ENCODE measurements at regions not wholly inside any gene's neighbourhood (a gene's known extent, or its start where the extent isn't known, plus 50 kb on each side); places are given as distances from the start of the nearest gene placed in this dataset.
"Not testable (repeated sequence)": the region's sequence is repeated elsewhere in the genome, so short reads cannot be mapped to it uniquely, and the experiment has no call there.

DNA sequence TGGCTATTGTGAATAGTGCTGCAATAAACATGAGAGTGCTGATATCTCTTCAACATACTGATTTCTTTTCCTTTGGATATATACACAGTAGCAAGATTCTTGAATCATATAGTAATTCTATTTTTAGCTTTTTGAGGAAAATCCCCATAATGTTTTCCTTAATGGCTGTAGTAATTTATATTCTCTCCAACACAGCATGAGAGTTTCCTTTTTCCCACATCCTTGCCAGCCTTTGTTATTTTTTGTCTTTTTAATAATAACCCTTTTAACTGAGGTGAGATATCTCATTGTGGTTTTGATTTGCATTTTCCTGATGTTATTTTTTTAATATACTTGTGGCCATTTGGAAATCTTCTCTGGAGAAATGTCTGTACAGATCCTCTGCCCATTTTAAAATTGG, 132.6 kb downstream of the PRL start:
- no peak for DNase-seq

DNA sequence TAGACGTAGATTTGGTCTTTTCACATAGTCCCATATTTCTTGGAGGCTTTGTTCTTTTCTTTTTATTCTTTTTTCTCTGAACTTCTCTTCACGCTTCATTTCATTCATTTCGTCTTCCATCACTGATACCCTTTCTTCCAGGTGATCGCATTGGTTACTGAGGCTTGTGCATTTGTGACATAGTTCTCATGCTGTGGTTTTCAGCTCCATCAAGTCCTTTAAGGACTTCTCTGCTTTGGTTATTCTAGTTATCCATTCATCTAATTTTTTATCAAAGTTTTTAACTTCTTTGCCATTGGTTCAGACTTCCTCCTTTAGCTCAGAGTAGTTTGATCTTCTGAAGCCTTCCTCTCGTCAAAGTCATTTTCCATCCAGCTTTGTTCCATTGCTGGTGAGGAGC, 125.8 kb downstream of the PRL start:
- not testable (repeated sequence) for DNase-seq

DNA sequence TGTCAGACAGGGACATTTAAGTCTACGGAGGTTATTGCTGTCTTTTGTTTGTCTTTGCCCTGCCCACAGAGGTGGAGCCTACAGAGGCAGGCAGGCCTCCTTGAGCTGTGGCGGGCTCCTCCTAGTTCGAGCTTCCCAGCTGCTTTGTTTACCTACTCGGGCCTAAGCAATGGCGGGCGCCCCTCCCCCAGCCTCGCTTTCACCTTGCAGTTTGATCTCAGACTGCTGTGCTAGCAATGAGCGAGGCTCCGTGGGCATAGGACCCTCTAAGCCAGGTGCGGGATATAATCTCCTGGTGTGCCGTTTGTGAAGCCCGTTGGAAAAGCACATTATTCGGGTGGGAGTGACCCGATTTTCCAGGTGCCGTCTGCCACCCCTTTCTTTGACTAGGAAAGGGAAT, 125.0 kb downstream of the PRL start:
- not testable (repeated sequence) for DNase-seq

GRCh38 chr6:22173311-22173710, 123.5 kb downstream of the PRL start:
- no peak for DNase-seq

DNA sequence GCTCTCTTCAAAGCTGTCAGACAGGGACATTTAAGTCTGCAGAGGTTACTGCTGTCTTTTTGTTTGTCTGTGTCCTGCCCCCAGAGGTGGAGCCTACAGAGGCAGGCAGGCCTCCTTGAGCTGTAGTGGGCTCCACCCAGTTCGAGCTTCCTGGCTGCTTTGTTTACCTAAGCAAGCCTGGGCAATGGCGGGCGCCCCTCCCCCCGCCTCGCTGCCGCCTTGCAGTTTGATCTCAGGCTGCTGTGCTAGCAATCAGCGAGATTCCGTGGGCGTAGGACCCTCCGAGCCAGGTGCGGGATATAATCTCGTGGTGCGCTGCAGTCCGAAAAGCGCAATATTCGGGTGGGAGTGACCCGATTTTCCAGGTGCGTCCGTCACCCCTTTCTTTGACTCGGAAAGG, 116.6 kb downstream of the PRL start:
- DNase-seq, result not testable (repeated sequence)

GRCh38 chr6:22184371-22184770, 112.5 kb downstream of the PRL start:
- no peak for DNase-seq

GRCh38 chr6:22189946-22190345, 106.9 kb downstream of the PRL start:
- no peak for DNase-seq

GRCh38 chr6:22194188-22194921, 102.5 kb downstream of the PRL start:
- DNase-seq, result no peak

GRCh38 chr6:22199771-22200170, 97.1 kb downstream of the PRL start:
- DNase-seq, result no peak

DNA sequence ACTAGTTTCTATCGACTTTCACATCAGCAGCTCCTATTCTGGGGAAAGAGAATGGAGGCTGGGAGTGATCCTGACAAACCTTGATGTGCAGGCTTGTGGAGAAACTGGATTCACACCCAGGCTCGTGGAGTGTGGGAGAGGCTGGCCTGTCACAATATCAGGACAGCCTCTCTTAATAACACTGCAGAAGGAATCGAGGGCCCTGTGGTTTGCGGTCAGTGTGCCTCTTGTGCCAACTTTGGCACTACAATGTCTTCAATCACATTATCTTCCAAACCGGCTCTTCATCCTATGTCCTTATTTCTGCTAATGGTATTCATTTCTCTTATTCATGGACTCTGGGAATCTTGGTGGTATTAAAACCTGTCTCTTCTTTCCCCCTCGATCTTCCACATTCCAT, 92.7 kb downstream of the PRL start:
- DNase-seq, result no peak

GRCh38 chr6:22205266-22205665, 91.6 kb downstream of the PRL start:
- DNase-seq, result no peak

DNA sequence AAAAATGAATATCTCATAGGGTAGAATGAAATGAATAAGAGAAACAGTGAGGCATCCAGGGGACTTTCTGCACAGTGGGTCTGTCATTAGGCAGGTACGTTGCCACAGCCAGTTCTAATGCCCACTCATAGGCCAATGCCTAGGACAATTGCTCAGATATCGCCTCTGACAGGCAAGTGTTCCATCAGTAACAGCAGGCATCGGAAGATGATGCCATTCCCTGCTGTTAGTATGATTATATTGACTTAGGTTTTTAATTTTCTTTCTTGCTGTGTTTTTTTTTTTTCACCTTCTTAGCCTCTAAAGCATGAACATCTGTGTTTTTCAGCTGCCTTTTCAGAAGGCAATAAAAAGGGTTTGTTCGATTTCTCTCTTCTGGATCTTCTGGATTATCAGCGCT, 90.7 kb downstream of the PRL start:
- DNase-seq, result no peak

DNA sequence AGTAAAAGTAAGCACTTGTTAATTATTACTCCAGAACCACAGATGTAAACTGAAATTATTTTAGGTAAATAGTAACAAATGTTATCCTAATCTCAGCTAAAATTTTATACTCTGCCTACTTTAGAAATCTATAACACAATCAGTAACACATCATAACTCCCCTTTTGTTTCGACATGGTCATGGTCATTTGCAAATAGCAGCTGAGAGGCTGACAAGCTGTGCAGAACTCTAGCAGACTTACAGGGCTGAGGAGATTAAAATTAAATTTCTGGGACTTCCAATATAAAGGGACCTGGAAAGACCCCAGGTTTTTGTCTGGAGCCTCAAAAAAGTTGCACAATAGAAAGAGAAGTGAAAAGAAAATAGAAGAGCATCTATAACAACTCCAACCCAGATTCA, 88.8 kb downstream of the PRL start:
- no peak for DNase-seq

DNA sequence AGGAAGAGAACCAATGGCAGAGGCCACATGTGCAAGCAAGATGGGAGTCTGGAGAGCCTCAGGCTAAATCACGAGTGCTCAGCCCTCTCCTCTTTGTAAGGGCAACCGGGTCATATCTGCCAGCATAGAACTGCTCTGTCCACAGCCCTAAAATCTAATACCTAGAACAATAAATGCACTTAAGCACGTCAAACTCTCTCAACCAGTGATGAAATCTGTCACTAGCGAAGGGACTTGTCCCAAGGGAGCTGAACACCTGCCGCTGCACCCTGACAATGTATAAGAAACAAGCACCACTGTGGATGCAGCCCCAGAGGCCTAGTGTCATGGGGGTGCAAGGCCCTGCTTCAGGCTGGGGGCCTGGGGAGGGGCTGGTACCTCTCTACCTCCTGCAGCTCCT, 82.5 kb downstream of the PRL start:
- no peak for DNase-seq

DNA sequence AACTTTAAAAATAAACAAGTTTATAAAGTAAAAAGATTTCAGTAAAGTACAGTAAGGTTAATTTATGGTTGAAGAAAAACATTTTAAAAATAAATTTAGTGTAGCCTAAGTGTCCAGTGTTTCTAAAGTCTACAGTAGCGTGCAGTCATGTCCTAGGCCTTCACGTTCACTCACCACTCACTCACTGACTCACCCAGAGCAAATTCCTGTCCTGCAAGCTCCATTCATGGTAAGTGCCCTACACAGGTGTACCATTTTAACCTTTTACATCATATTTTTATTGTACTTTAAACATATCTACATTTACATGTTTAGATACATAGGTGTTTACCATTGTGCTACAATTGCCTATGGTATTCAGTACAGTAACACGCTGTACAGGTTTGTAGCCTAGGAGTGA, 81.4 kb downstream of the PRL start:
- not testable (repeated sequence) for DNase-seq

DNA sequence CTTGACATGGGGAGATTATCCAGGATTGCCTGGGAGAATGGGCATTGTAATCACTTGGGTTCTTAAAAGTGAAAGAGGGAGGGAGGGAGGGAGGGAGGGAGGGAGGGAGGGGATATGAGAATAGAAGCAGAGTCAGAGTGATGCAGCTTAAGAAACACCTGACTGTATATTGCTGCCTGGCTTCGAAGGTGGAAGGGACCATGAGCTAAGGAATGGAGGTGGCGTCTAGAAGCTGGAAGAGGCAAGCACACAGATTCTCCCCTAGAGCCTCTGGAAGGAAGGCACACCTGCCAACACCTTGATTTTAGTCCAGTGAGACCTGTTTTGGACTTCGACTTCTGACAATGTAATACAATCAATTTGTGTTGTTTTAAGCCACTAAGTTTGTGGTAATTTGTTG, 78.4 kb downstream of the PRL start:
- no peak for DNase-seq

DNA sequence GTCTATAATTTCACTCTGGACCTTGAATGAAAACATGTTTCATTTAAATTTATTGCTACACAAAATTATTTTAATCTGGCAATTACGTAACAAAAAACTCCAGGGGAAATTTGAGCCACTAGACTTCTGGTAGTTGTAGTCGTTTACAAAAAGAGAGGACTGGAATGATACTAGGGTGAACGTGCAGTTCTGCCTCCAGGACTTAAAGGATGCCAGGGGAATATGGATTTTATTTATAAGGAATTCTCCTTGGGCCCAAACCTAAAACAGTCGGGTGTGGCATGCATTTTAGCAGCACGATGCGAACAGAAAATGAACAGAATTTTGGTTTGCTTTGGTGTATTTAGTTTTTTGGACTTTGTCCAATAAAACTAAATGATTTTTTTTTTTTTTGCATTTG, 76.9 kb downstream of the PRL start:
- DNase-seq, result no peak

GRCh38 chr6:22221211-22221610, 75.6 kb downstream of the PRL start:
- DNase-seq, result no peak

DNA sequence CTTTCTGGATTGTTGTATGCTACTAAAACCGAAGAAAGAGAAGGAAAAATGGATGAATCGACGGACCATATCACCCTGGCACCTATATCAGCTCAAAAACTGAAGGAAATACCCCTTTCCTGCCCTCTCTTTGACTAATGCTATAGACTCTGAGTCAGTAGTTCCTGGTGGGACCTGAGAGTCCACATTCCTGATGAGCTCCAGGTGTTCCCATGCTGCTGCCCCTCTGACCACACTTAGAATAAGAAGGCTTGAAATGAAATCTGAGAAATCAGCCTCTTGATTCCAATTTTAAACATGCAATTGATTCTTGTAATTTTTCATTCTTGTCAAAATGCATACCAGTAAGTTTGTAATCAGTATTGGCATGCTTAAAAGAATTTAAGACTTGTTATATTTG, 75.2 kb downstream of the PRL start:
- DNase-seq, result no peak

DNA sequence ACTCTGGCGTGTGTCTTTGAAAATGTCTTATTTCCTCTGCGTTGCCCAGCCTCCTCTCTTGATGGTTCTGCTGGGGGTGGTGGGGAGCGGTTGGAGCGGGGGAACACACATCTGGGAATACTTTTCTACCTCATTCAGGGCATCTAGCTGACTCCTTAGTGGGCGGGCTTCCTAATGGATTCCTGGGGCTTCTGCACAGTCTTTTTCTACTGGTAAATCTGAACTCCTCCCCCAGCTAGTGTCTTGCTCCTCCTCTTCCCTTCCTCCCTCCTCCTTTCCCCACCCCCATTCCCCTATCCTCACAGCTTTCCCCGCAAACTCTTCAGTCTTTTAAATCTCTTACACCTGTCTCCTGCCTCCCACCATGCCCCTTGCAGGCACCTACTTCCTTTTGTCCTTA, 74.4 kb downstream of the PRL start:
- DNase-seq, result no peak

DNA sequence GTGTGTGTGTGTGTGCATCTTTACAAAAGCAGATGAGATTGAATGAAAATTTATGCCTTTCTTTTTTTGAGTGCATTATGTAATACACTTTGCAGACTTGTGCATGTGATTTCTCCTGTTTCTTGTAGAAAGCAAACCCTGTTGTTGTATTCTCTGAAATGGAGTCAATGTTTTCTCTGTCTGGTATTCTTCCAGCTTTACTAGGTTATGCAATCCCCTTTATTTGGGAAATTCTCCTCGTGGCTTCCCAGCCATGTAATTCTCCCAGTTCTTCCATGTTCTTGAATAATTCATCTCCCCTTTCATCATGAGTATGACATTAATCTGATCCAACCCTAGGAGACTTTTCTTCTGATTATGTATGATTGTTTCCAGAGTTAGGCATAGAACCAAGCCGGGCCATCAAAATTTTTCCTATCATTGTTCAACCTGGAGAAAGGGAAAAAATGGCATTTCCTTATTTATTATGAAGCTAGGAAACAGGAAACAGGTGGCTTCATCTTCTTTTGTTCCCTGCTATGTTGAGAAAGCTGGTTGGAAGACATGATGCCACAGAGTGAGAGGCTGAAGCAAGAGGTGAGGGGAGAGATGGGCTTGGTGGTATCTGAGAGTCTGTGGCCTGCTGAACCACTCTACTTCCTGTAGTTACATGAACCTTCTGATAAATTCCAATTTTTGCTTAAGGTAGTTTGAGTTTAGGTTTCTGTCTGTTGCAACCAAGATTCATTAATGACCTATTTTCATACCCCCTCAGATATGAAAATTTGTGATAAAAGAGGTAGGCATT, 68.8 kb downstream of the PRL start:
- DNase-seq, result no peak

GRCh38 chr6:22231050-22231449, 65.8 kb downstream of the PRL start:
- DNase-seq, result no peak

DNA sequence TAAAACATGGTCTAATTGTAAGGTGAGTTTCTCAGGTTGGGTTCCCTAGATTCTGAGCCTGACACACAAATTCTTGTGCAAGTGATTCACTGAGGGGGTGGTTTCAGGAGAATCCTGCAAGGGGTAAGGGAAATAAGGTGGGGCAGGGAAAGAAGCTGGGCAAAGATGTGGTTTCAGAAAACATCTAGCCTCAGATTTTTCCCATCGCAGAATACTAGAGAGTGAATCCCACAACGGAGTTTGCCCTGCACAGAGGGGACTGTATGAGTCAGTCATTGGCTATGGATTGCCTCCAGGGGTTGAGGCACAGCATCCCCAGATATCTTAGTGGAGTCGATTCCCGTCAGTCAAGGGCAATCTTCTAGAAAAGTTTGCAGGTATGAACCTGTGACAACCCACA, 65.2 kb downstream of the PRL start:
- DNase-seq, result no peak

DNA sequence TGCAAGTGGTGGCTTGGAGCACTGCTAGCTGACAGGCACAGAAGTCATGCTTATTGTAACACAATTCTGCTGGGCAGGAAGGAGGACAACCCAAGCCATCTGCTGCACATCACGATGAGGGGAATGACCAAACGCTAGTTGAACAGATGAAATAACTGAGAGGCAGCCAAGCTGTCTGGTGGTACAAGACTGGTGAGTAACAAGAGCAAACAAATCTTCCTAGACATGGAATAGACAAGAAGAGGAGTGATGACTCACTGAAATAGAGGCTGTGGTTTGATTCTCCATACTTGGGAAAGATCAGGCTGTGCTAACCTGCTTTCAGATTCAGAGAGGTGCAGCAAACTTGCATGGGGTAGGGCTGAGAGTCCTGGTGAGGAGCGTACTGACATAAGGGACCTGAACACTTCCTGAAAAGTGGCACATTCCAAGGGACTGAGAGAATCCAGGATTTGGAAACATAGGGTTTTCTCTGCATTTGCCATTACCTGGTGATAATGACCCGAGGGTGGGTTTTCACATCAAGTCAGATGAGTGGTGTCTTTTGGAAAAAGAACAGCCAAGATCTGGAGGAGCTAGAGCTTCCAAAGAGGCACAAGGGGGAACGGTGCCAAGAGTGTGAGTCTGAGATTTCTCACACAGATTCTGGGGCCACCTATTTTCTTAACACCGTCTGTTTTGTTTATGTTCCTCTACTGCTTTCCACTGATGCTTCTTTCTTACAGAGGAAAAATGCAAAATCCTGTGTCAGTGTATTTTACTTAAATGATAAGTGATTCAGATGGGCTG, 60.0 kb downstream of the PRL start:
- no peak for DNase-seq
